A549 (cell line): ENCODE measurements at regions not wholly inside any gene's neighbourhood (a gene's known extent, or its start where the extent isn't known, plus 50 kb on each side); places are given as distances from the start of the nearest gene placed in this dataset.

Source experiments
- ATAC-seq, 2 experiments: fragments of 200-7000 bp in 1 of 2; fragments of >200 bp in 1 of 2; cut with Nextera tagmentation in 1 of 2; cut with Tn5 transposase in 1 of 2; 3 replicates each; pipeline versions ENCODE4 v1.8.0 to v1.9.1; 2018 to 2020; ENCODE audit warnings: mild to moderate bottlenecking in 1 of 2, moderate library complexity in 1 of 2
- CTCF ChIA-PET: fragments of 300-600 bp; sonication (Branson Sonifier 250); formaldehyde crosslinking; extraction: SDS; loops from one replicate; lab custom pipeline; 2021; ENCODE audit warnings: antibody characterized with exemption, inconsistent platforms; lab: Yijun Ruan, JAX
- POLR2A ChIA-PET: fragments of 350-600 bp; formaldehyde crosslinking; extraction: SDS; loops from one replicate; lab custom pipeline; 2021; ENCODE audit warnings: antibody characterized with exemption, inconsistent platforms; lab: Yijun Ruan, JAX
- DNase-seq, 2 experiments: peaks; one replicate each; pipeline versions ENCODE4 v3.0.0 to v3.0.0-alpha.2; 2011 to 2016; ENCODE audit warnings: low read depth in 1 of 2, low spot score in 1 of 2
- FAIRE-seq: peaks from 2 replicates; lab custom pipeline; 2011; peaks lifted over from hg19 to GRCh38; lab: Jason Lieb, UNC
- H3K27ac ChIP-seq, 2 experiments: fragments of >200 bp; sonication (Bioruptor Twin); formaldehyde crosslinking; 3 replicates each; pipeline ENCODE4 v1.5.1; 2016 to 2017
- H3K4me1 ChIP-seq: fragments of >200 bp; sonication (Bioruptor Twin); formaldehyde crosslinking; 3 replicates; pipeline ENCODE4 v1.6.1; 2016
- H3K4me2 ChIP-seq: fragments of >200 bp; sonication (Bioruptor Twin); formaldehyde crosslinking; 3 replicates; pipeline ENCODE4 v1.6.1; 2016
- H3K4me3 ChIP-seq: fragments of >200 bp; sonication (Bioruptor Twin); formaldehyde crosslinking; 3 replicates; pipeline ENCODE4 v1.5.1; 2016
- H3K9me3 ChIP-seq: fragments of >200 bp; sonication (Bioruptor Twin); formaldehyde crosslinking; 3 replicates; pipeline ENCODE4 v1.6.1; 2016
- CHD4 ChIP-seq: fragments of 200-600 bp; sonication (generic); IDR thresholded peaks from 2 replicates; pipeline ENCODE4 v1.6.1; 2016; ENCODE audit warnings: antibody characterized with exemption, mild to moderate bottlenecking, borderline replicate concordance
- EHMT2 ChIP-seq: fragments of 200-600 bp; sonication (generic); IDR thresholded peaks from 2 replicates; pipeline ENCODE4 v1.6.1; 2016; ENCODE audit warnings: antibody characterized with exemption, low read depth, mild to moderate bottlenecking, moderate library complexity
- FOSB ChIP-seq: fragments of 250-450 bp; sonication (Bioruptor Pico); IDR thresholded peaks from 2 replicates; pipeline ENCODE4 v1.5.0; 2020; ENCODE audit warnings: mild to moderate bottlenecking, moderate library complexity
- GATA3 ChIP-seq: IDR thresholded peaks from 2 replicates; pipeline ENCODE4 v1.6.1; 2012; ENCODE audit warnings: borderline replicate concordance
- HDAC2 ChIP-seq: fragments of 200-600 bp; sonication (generic); IDR thresholded peaks from 2 replicates; pipeline ENCODE4 v1.6.1; 2016
- HEYL ChIP-seq: fragments of 250-450 bp; sonication (Bioruptor Pico); IDR thresholded peaks from 2 replicates; pipeline ENCODE4 v1.8.0; 2021; ENCODE audit warnings: mild to moderate bottlenecking, moderate library complexity
- HOXB5 ChIP-seq: fragments of 250-450 bp; sonication (Bioruptor Pico); IDR thresholded peaks from 2 replicates; pipeline ENCODE4 v1.5.0; 2020; ENCODE audit warnings: mild to moderate bottlenecking, moderate library complexity
- JUNB ChIP-seq: fragments of >200 bp; sonication (Bioruptor Twin); formaldehyde crosslinking; IDR thresholded peaks from 2 replicates; pipeline ENCODE4 v1.6.1; 2016
- TFCP2L1 ChIP-seq: fragments of 250-450 bp; sonication (Bioruptor Pico); IDR thresholded peaks from 2 replicates; pipeline ENCODE4 v1.5.0; 2021; ENCODE audit warnings: mild to moderate bottlenecking
- TP53 ChIP-seq: fragments of 250-450 bp; sonication (Bioruptor Pico); IDR thresholded peaks from 2 replicates; pipeline ENCODE4 v1.5.0; 2021; ENCODE audit warnings: mild to moderate bottlenecking, moderate library complexity
- ZFP36 ChIP-seq: fragments of 450-650 bp; IDR thresholded peaks from 2 replicates; pipeline ENCODE4 v1.6.1; 2014; ENCODE audit warnings: borderline replicate concordance; ENCODE audit not compliant: partially characterized antibody
- ZSCAN20 ChIP-seq: fragments of 250-450 bp; sonication (Bioruptor Pico); IDR thresholded peaks from 2 replicates; pipeline ENCODE4 v1.8.0; 2022; ENCODE audit warnings: mild to moderate bottlenecking, moderate library complexity
- WGBS: methylation state at CpG from one replicate; pipeline ENCODE4 v1.1.6; 2017; ENCODE audit errors: missing lambda C conversion rate; 5-methylcytosine and 5-hydroxymethylcytosine counted together
- TF ChIP-seq, protein P1 (sequence below): IDR thresholded peaks from 2 replicates; pipeline ENCODE4 v1.6.1; 2012; ENCODE audit warnings: low read depth, borderline replicate concordance
- TF ChIP-seq, protein P2 (sequence below): fragments of >200 bp; sonication (Bioruptor Twin); formaldehyde crosslinking; IDR thresholded peaks from 3 replicates; pipeline ENCODE4 v1.6.1; 2016
- TF ChIP-seq, protein P3 (sequence below): IDR thresholded peaks from 2 replicates; pipeline ENCODE4 v1.6.1; 2012
- TF ChIP-seq, protein P4 (sequence below): fragments of >200 bp; sonication (Bioruptor Twin); formaldehyde crosslinking; IDR thresholded peaks from 3 replicates; pipeline ENCODE4 v1.5.1; 2016

DNA sequence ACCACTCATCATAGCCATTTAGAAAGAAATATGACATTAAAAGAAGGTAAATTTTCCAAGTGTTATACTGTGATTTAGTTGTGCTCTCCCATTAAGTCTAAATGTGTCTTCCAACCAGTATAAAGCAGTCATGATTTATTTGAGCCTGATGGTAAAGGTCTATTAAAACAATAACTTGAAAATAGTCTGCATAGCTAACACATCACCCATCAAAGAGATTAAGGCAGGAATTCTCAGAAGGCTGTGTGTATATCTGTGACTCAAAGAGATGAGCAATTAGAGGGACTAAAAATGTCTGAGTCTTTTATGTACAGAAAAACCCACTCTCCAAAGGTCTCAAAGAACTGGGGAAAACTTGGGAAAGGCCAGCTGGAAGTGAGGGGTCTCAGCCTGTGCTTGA lies 70.3 kb upstream of the IQCM start (continued):
- TF ChIP-seq TFCP2L1: no peak
- no peak for TF ChIP-seq ZSCAN20 (CRISPR knock-in tag)
- no peak for TF ChIP-seq TP53 (CRISPR knock-in tag)
- no peak for TF ChIP-seq FOSB (CRISPR knock-in tag)
- TF ChIP-seq, all 56 proteins: peak for 0

DNA sequence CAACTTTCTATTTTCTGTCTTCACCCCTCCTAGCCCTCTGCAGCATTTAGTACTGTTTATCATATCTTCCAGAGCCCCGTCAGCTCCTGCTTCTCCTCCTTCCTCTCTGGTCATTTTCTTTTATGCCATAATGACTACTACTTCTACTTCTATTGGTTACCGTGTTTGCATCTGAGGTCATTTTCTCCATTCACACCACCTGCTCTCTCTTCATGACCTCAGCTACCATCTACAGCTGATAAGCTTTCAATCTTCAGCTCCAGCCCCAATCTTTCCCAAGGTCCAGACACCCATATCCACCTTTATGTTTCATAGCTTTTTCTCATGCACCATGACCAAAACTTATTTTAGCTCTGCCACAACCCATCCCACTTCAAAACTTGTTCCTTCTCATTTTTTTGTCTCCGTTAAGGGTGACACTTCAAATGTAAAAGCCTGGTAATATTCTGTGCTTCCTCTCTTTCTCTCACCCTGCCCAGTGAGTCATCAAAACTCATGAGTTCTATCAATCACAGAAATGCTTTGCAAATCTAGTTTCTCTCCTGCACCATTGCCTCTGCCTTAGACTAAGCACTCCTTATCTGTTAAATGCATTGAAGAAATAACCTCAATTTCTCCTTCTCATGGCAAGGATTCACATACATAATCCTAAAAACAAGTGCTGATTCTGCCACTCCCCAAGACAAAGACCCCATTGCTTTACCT lies 71.3 kb upstream of the IQCM start:
- no peak overlapping the region for H3K27ac ChIP-seq
- no peak overlapping the region for H3K4me3 ChIP-seq
- no peak for DNase-seq
- ChIA-PET CTCF (no interaction called here), POLR2A (no interaction called here)
- no peak for FAIRE-seq
- no peaks in the 10 kb centered on the region for H3K9me3 ChIP-seq
- 79% methylated on average over 3 of the region's 3 CpGs for whole genome bisulfite sequencing
- no peaks in the 10 kb centered on the region for H3K4me1 ChIP-seq
- H3K4me2 ChIP-seq: no peak overlapping the region
- no peak for ATAC-seq
- TF ChIP-seq, protein P1, sequence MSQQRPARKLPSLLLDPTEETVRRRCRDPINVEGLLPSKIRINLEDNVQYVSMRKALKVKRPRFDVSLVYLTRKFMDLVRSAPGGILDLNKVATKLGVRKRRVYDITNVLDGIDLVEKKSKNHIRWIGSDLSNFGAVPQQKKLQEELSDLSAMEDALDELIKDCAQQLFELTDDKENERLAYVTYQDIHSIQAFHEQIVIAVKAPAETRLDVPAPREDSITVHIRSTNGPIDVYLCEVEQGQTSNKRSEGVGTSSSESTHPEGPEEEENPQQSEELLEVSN: no peak
- TF ChIP-seq JUNB (no peak), EHMT2 (no peak), HOXB5 (no peak)
- TF ChIP-seq, protein P2, sequence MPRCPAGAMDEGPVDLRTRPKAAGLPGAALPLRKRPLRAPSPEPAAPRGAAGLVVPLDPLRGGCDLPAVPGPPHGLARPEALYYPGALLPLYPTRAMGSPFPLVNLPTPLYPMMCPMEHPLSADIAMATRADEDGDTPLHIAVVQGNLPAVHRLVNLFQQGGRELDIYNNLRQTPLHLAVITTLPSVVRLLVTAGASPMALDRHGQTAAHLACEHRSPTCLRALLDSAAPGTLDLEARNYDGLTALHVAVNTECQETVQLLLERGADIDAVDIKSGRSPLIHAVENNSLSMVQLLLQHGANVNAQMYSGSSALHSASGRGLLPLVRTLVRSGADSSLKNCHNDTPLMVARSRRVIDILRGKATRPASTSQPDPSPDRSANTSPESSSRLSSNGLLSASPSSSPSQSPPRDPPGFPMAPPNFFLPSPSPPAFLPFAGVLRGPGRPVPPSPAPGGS: no peak

DNA sequence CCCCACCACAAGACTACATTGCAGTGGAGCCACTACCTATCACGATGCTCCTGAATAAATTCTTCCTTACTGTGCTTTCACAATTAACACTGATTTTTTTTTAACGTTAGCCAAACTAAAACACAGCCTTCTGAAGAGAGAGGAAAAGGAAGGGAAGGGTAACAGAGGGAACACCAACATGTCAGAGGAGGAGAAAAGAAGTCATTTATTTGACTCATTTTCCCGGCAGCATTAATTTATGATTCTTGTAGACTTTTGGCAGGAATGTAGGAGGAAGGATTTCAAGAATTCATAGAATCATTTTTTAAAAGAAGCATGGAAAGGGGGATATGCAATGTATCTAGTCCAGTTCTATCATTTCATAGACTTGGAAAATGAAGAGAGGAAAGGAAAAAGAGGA lies 74.3 kb upstream of the IQCM start:
- CTCF ChIA-PET: no interaction called here
- no peak for TF ChIP-seq JUNB
- no peak for TF ChIP-seq CHD4
- TF ChIP-seq HEYL (CRISPR knock-in tag): no peak
- TF ChIP-seq GATA3: no peak
- TF ChIP-seq, protein P3, sequence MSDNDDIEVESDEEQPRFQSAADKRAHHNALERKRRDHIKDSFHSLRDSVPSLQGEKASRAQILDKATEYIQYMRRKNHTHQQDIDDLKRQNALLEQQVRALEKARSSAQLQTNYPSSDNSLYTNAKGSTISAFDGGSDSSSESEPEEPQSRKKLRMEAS: no peak
- TF ChIP-seq HDAC2: no peak
- TF ChIP-seq, protein P4, sequence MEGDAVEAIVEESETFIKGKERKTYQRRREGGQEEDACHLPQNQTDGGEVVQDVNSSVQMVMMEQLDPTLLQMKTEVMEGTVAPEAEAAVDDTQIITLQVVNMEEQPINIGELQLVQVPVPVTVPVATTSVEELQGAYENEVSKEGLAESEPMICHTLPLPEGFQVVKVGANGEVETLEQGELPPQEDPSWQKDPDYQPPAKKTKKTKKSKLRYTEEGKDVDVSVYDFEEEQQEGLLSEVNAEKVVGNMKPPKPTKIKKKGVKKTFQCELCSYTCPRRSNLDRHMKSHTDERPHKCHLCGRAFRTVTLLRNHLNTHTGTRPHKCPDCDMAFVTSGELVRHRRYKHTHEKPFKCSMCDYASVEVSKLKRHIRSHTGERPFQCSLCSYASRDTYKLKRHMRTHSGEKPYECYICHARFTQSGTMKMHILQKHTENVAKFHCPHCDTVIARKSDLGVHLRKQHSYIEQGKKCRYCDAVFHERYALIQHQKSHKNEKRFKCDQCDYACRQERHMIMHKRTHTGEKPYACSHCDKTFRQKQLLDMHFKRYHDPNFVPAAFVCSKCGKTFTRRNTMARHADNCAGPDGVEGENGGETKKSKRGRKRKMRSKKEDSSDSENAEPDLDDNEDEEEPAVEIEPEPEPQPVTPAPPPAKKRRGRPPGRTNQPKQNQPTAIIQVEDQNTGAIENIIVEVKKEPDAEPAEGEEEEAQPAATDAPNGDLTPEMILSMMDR: no peak
- FAIRE-seq (no peak), DNase-seq (no peak), ATAC-seq (no peak)
- no peaks in the 10 kb centered on the region for H3K4me1 ChIP-seq
- no peak overlapping the region for H3K4me2 ChIP-seq
- no peak overlapping the region for H3K27ac ChIP-seq
- H3K9me3 ChIP-seq: no peaks in the 10 kb centered on the region
- 56% methylated on average over 3 of the region's 3 CpGs for WGBS
- POLR2A ChIA-PET: no interaction called here
- no peak overlapping the region for H3K4me3 ChIP-seq

DNA sequence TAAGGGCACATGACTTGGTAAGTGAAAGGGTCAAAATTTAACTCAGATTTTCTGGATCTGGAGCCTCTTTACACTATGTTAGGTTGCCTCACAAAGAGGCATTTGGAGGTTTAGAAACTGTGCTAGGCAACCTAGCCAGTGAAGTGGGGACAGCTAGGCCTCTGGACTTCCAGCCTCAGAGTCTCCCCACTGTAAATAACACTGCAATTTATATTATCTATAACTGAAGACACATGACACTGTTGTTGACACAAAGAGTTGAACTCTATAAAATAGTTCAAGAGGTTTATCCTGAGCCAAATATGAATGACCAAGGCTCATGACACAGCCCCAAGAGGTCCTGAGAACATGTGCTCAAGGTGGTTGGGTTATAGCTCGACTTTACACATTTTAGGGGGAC lies 74.9 kb upstream of the IQCM start:
- ChIA-PET POLR2A (no interaction called here), CTCF (no interaction called here)
- Histone ChIP-seq H3K4me2 (no peak overlapping the region), H3K9me3 (no peaks in the 10 kb centered on the region), H3K4me3 (no peak overlapping the region), H3K27ac (no peak overlapping the region)
- 0% methylated on average over 1 of the region's 1 CpG for WGBS
- ATAC-seq: no peak
- DNase-seq: no peak
- FAIRE-seq: no peak
- TF ChIP-seq ZFP36 (no peak), JUNB (no peak)
- TF ChIP-seq, all 56 proteins: peak for 0
- H3K4me1 ChIP-seq: no peaks in the 10 kb centered on the region
